ENCODE measurements at regions not wholly inside any gene's neighbourhood (a gene's known extent, or its start where the extent isn't known, plus 50 kb on each side); places are given as distances from the start of the nearest gene placed in this dataset.

GRCh38 chr20:16191496-16191895, 381.8 kb downstream of the KIF16B start:
- H3K9me3 ChIP-seq (ENCODE audit: control insufficient read depth, low read length) = no peaks in the 10 kb centered on the region

GRCh38 chr20:16189371-16189770, 383.9 kb downstream of the KIF16B start:
- no peak overlapping the region for H3K4me2 ChIP-seq (ENCODE audit: low read length, poor library complexity, severe bottlenecking)
- no peak overlapping the region for H2BK120ac ChIP-seq (ENCODE audit: low read depth, low read length)
- H2AK5ac ChIP-seq (ENCODE audit: low read length, severe bottlenecking) = no peak overlapping the region
- H3K4me3 ChIP-seq (ENCODE audit: insufficient read depth in 1 of 2, low read depth in 1 of 2, low read length in 2 of 2) = no peak overlapping the region
- H2BK15ac ChIP-seq (ENCODE audit: low read depth, poor library complexity, severe bottlenecking) = no peak overlapping the region
- no peaks in the 10 kb centered on the region for H3K4me1 ChIP-seq (ENCODE audit: control insufficient read depth, insufficient read depth, low read depth, low read length)
- 58% methylated on average over 4 of the region's 4 CpGs for WGBS
- no peaks in the 10 kb centered on the region for H3K79me1 ChIP-seq (replicated peaks; ENCODE audit: low read length, poor library complexity, severe bottlenecking)
- no peak overlapping the region for H4K8ac ChIP-seq (ENCODE audit: low read length)
- no peaks in the 10 kb centered on the region for H3K9me3 ChIP-seq (ENCODE audit: control insufficient read depth, low read length)
- H3K27me3 ChIP-seq (ENCODE audit: control insufficient read depth in 1 of 2, insufficient read depth in 1 of 2, low read length in 2 of 2) = no peaks in the 10 kb centered on the region
- no peak for DNase-seq
- H3K4ac ChIP-seq (ENCODE audit: low read depth in 1 of 2, low read length in 2 of 2) = no peak overlapping the region
- H3K27ac ChIP-seq (ENCODE audit: low read length, poor library complexity, severe bottlenecking) = no peak overlapping the region
- no peak overlapping the region for H3K14ac ChIP-seq (ENCODE audit: low read length in 2 of 2)
- H2BK5ac ChIP-seq (ENCODE audit: low read depth, low read length, poor library complexity, severe bottlenecking) = no peak overlapping the region
- H4K91ac ChIP-seq (ENCODE audit: low read length) = no peak overlapping the region
- H2BK12ac ChIP-seq (ENCODE audit: low read length in 2 of 2) = no peak overlapping the region
- no peak overlapping the region for H3K18ac ChIP-seq (ENCODE audit: low read depth in 1 of 2, low read length in 2 of 2)
- H2AFZ ChIP-seq (ENCODE audit: low read depth, low read length) = no peak overlapping the region
- H3K9ac ChIP-seq (ENCODE audit: low read length) = no peak overlapping the region
- no peak overlapping the region for H3K23ac ChIP-seq (ENCODE audit: low read length in 2 of 2)
- H3K36me3 ChIP-seq (ENCODE audit: control insufficient read depth in 1 of 2, insufficient read depth in 2 of 2, low read depth in 1 of 2, low read length in 2 of 2) = no peaks in the 10 kb centered on the region

More at GRCh38 chr20:16191496-16191895, 381.8 kb downstream of the KIF16B start:
- DNase-seq = no peak
- Histone ChIP-seq H2BK5ac (ENCODE audit: low read depth, low read length, poor library complexity, severe bottlenecking) (no peak overlapping the region), H4K8ac (ENCODE audit: low read length) (no peak overlapping the region), H2BK15ac (ENCODE audit: low read depth, poor library complexity, severe bottlenecking) (no peak overlapping the region), H3K14ac (ENCODE audit: low read length in 2 of 2) (no peak overlapping the region), H2AK5ac (ENCODE audit: low read length, severe bottlenecking) (no peak overlapping the region), H3K4me2 (ENCODE audit: low read length, poor library complexity, severe bottlenecking) (no peak overlapping the region), H2AFZ (ENCODE audit: low read depth, low read length) (no peak overlapping the region), H3K23ac (ENCODE audit: low read length in 2 of 2) (no peak overlapping the region), H3K18ac (ENCODE audit: low read depth in 1 of 2, low read length in 2 of 2) (no peak overlapping the region), H3K9ac (ENCODE audit: low read length) (no peak overlapping the region), H3K4me3 (ENCODE audit: insufficient read depth in 1 of 2, low read depth in 1 of 2, low read length in 2 of 2) (no peak overlapping the region), H3K36me3 (ENCODE audit: control insufficient read depth in 1 of 2, insufficient read depth in 2 of 2, low read depth in 1 of 2, low read length in 2 of 2) (no peaks in the 10 kb centered on the region), H3K27ac (ENCODE audit: low read length, poor library complexity, severe bottlenecking) (no peak overlapping the region), H3K4ac (ENCODE audit: low read depth in 1 of 2, low read length in 2 of 2) (no peak overlapping the region), H4K91ac (ENCODE audit: low read length) (no peak overlapping the region), H3K4me1 (ENCODE audit: control insufficient read depth, insufficient read depth, low read depth, low read length) (no peaks in the 10 kb centered on the region), H2BK120ac (ENCODE audit: low read depth, low read length) (no peak overlapping the region), H2BK12ac (ENCODE audit: low read length in 2 of 2) (no peak overlapping the region), H3K27me3 (ENCODE audit: control insufficient read depth in 1 of 2, insufficient read depth in 1 of 2, low read length in 2 of 2) (no peaks in the 10 kb centered on the region), H3K79me1 (replicated peaks; ENCODE audit: low read length, poor library complexity, severe bottlenecking) (no peaks in the 10 kb centered on the region)
- 49% methylated on average over 2 of the region's 2 CpGs for WGBS

- WGBS = 69% methylated on average over 2 of the region's 2 CpGs
- DNase-seq = no peak
- Histone ChIP-seq H4K91ac (ENCODE audit: low read length) (peak overlapping the region; percentile 65), H2BK15ac (ENCODE audit: low read depth, poor library complexity, severe bottlenecking) (no peak overlapping the region), H2AK5ac (ENCODE audit: low read length, severe bottlenecking) (no peak overlapping the region), H3K27me3 (ENCODE audit: control insufficient read depth in 1 of 2, insufficient read depth in 1 of 2, low read length in 2 of 2) (no peaks in the 10 kb centered on the region), H3K14ac (ENCODE audit: low read length in 2 of 2) (peak overlapping the region in 1 of 2 experiments; percentile 15), H3K9ac (ENCODE audit: low read length) (no peak overlapping the region), H3K23ac (ENCODE audit: low read length in 2 of 2) (no peak overlapping the region), H3K9me3 (ENCODE audit: control insufficient read depth, low read length) (no peaks in the 10 kb centered on the region), H3K18ac (ENCODE audit: low read depth in 1 of 2, low read length in 2 of 2) (no peak overlapping the region), H3K36me3 (ENCODE audit: control insufficient read depth in 1 of 2, insufficient read depth in 2 of 2, low read depth in 1 of 2, low read length in 2 of 2) (no peaks in the 10 kb centered on the region), H3K79me1 (replicated peaks; ENCODE audit: low read length, poor library complexity, severe bottlenecking) (no peaks in the 10 kb centered on the region), H2AFZ (ENCODE audit: low read depth, low read length) (no peak overlapping the region), H2BK120ac (ENCODE audit: low read depth, low read length) (no peak overlapping the region), H2BK5ac (ENCODE audit: low read depth, low read length, poor library complexity, severe bottlenecking) (no peak overlapping the region), H4K8ac (ENCODE audit: low read length) (no peak overlapping the region), H3K4me3 (ENCODE audit: insufficient read depth in 1 of 2, low read depth in 1 of 2, low read length in 2 of 2) (no peak overlapping the region), H3K4me2 (ENCODE audit: low read length, poor library complexity, severe bottlenecking) (no peak overlapping the region), H3K27ac (ENCODE audit: low read length, poor library complexity, severe bottlenecking) (no peak overlapping the region), H3K4me1 (ENCODE audit: control insufficient read depth, insufficient read depth, low read depth, low read length) (no peaks in the 10 kb centered on the region), H3K4ac (ENCODE audit: low read depth in 1 of 2, low read length in 2 of 2) (no peak overlapping the region), H2BK12ac (ENCODE audit: low read length in 2 of 2) (no peak overlapping the region)
Observed at GRCh38 chr20:16187956-16188616, 385.2 kb downstream of the KIF16B start.

- no peak overlapping the region for H3K4ac ChIP-seq (ENCODE audit: low read depth in 1 of 2, low read length in 2 of 2)
- no peak overlapping the region for H2BK5ac ChIP-seq (ENCODE audit: low read depth, low read length, poor library complexity, severe bottlenecking)
- no peak overlapping the region for H3K14ac ChIP-seq (ENCODE audit: low read length in 2 of 2)
- no peak overlapping the region for H3K4me2 ChIP-seq (ENCODE audit: low read length, poor library complexity, severe bottlenecking)
- 48% methylated on average over 3 of the region's 3 CpGs for WGBS
- H3K4me3 ChIP-seq (ENCODE audit: insufficient read depth in 1 of 2, low read depth in 1 of 2, low read length in 2 of 2) = no peak overlapping the region
- no peak overlapping the region for H4K91ac ChIP-seq (ENCODE audit: low read length)
- no peak for DNase-seq
- no peak overlapping the region for H4K8ac ChIP-seq (ENCODE audit: low read length)
- no peak overlapping the region for H3K23ac ChIP-seq (ENCODE audit: low read length in 2 of 2)
- H2AFZ ChIP-seq (ENCODE audit: low read depth, low read length) = no peak overlapping the region
- H3K27ac ChIP-seq (ENCODE audit: low read length, poor library complexity, severe bottlenecking) = no peak overlapping the region
- H2BK120ac ChIP-seq (ENCODE audit: low read depth, low read length) = no peak overlapping the region
- no peaks in the 10 kb centered on the region for H3K36me3 ChIP-seq (ENCODE audit: control insufficient read depth in 1 of 2, insufficient read depth in 2 of 2, low read depth in 1 of 2, low read length in 2 of 2)
- no peaks in the 10 kb centered on the region for H3K27me3 ChIP-seq (ENCODE audit: control insufficient read depth in 1 of 2, insufficient read depth in 1 of 2, low read length in 2 of 2)
- no peak overlapping the region for H3K18ac ChIP-seq (ENCODE audit: low read depth in 1 of 2, low read length in 2 of 2)
- H3K79me1 ChIP-seq (replicated peaks; ENCODE audit: low read length, poor library complexity, severe bottlenecking) = no peaks in the 10 kb centered on the region
- peaks cover 16% of the 10 kb centered on the region for H3K9me3 ChIP-seq (ENCODE audit: control insufficient read depth, low read length)
- H2BK12ac ChIP-seq (ENCODE audit: low read length in 2 of 2) = no peak overlapping the region
- no peak overlapping the region for H3K9ac ChIP-seq (ENCODE audit: low read length)
- no peaks in the 10 kb centered on the region for H3K4me1 ChIP-seq (ENCODE audit: control insufficient read depth, insufficient read depth, low read depth, low read length)
- H2AK5ac ChIP-seq (ENCODE audit: low read length, severe bottlenecking) = no peak overlapping the region
- no peak overlapping the region for H2BK15ac ChIP-seq (ENCODE audit: low read depth, poor library complexity, severe bottlenecking)
Observed at GRCh38 chr20:16179919-16180318, 393.3 kb downstream of the KIF16B start.

Measured in mesenchymal stem cell (in vitro differentiated cells and primary cell).